ENCODE measurements at regions not wholly inside any gene's neighbourhood (a gene's known extent, or its start where the extent isn't known, plus 50 kb on each side); places are given as distances from the start of the nearest gene placed in this dataset.

DNA sequence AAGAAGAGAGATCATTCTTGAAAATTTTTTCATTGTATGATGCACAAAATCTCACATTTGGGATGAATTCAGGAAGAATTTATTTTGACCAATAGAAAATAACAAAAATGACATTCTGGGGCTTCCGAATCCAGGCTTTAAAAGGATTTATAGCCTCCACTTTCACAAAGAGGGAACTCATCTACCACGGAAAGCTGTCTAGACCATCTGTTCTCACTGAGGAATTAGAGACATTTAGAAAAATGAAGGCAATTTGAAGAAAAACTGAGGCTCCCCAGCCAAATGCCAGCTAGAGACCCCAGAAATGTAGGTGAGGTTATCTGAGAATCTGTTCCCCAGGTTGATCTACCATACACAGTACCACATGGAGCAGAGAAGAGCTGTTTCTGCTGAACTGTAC lies 464.3 kb downstream of the TMA16 start:
- Histone ChIP-seq H3F3A (ENCODE audit: insufficient read depth) (no peaks in the 10 kb centered on the region), H3K9ac (no peak overlapping the region), H3K27ac (no peak overlapping the region), H4K20me1 (ENCODE audit: insufficient read depth) (no peaks in the 10 kb centered on the region), H3K9me2 (ENCODE audit: insufficient read depth) (no peaks in the 10 kb centered on the region), H3K4me1 (ENCODE audit: insufficient read depth) (no peaks in the 10 kb centered on the region), H3K36me3 (ENCODE audit: low read depth) (no peaks in the 10 kb centered on the region), H3K27me3 (replicated peaks; ENCODE audit: insufficient read depth) (no peaks in the 10 kb centered on the region), H3K4me2 (ENCODE audit: unreplicated experiment) (no peak overlapping the region), H3K4me3 (no peak overlapping the region), H3K9me3 (ENCODE audit: low read depth) (no peaks in the 10 kb centered on the region), H3K79me2 (ENCODE audit: insufficient read depth) (no peaks in the 10 kb centered on the region), H2AFZ (no peak overlapping the region)
- no peak for DNase-seq
- 19% methylated on average over 2 of the region's 2 CpGs for WGBS, 2 experiments (ENCODE audit: low coverage in 1 of 2, low lambda C conversion rate in 2 of 2, missing lambda C conversion rate in 2 of 2)
- in situ Hi-C loops (cut with MboI): no loop called here
- TF ChIP-seq EZH2 (IDR thresholded peaks at IDR 0.05; ENCODE audit: insufficient read depth, poor library complexity, severe bottlenecking) (no peak), EZH2phosphoT487 (IDR thresholded peaks at IDR 0.05; ENCODE audit: insufficient read depth, low read depth) (no peak)

DNA sequence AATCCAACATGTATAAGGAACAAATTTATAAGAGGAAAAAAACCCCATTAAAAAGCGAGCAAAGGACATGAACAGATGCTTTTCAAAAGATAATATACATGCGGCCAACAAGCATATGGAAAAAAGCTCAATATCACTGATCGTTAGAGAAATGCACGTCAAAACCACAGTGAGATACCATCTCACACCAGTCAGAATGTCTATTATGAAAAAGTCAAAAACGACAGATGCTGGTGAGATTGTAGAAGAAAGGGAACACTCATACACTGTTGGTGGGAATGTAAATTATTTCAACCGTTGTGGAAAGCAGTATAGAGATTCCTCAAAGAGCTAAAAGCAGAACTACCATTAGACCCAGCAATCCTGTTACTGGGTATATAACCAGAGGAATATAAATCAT lies 465.4 kb downstream of the TMA16 start:
- 34 to 36% methylated on average over 6 of the region's 6 CpGs for WGBS, 2 experiments (ENCODE audit: low coverage in 1 of 2, low lambda C conversion rate in 2 of 2, missing lambda C conversion rate in 2 of 2)

DNA sequence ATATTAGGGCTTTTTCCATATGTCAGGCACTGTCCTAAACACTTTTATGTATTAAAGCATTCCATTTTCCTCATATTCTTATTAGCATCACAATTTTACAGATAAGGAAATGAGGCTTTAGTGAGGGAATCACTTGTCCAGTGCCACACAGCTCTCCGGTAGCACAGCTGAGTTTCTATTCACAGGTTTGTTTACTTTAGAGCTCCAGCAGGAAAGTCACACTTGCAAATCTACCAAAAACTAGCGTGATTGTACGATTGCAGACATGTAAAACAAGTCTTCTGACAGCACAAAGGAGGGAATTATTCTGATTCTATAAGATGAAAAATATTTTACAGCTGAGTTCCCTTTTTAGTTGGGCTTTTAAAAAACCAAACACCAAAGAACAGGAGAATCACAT lies 472.1 kb downstream of the TMA16 start:
- no peak overlapping the region for H3K27ac ChIP-seq
- H3K9me2 ChIP-seq (ENCODE audit: insufficient read depth): no peaks in the 10 kb centered on the region
- no peak for DNase-seq
- in situ Hi-C loops (cut with MboI): no loop called here
- no peaks in the 10 kb centered on the region for H3K4me1 ChIP-seq (ENCODE audit: insufficient read depth)
- WGBS, 2 experiments (ENCODE audit: low coverage in 1 of 2, low lambda C conversion rate in 2 of 2, missing lambda C conversion rate in 2 of 2): 8 to 11% methylated on average over 3 of the region's 3 CpGs
- H2AFZ ChIP-seq: no peak overlapping the region
- H3K4me2 ChIP-seq (ENCODE audit: unreplicated experiment): no peak overlapping the region
- no peaks in the 10 kb centered on the region for H4K20me1 ChIP-seq (ENCODE audit: insufficient read depth)
- H3K4me3 ChIP-seq: no peak overlapping the region
- H3F3A ChIP-seq (ENCODE audit: insufficient read depth): no peaks in the 10 kb centered on the region
- no peaks in the 10 kb centered on the region for H3K36me3 ChIP-seq (ENCODE audit: low read depth)
- H3K9ac ChIP-seq: no peak overlapping the region
- H3K27me3 ChIP-seq (replicated peaks; ENCODE audit: insufficient read depth): no peaks in the 10 kb centered on the region
- TF ChIP-seq EZH2 (IDR thresholded peaks at IDR 0.05; ENCODE audit: insufficient read depth, poor library complexity, severe bottlenecking) (no peak), EZH2phosphoT487 (IDR thresholded peaks at IDR 0.05; ENCODE audit: insufficient read depth, low read depth) (no peak)
- H3K9me3 ChIP-seq (ENCODE audit: low read depth): no peaks in the 10 kb centered on the region
- no peaks in the 10 kb centered on the region for H3K79me2 ChIP-seq (ENCODE audit: insufficient read depth)

More for the DNA sequence above, 465.4 kb downstream of the TMA16 start:
- no peaks in the 10 kb centered on the region for H3K27me3 ChIP-seq (replicated peaks; ENCODE audit: insufficient read depth)
- no peaks in the 10 kb centered on the region for H3K9me3 ChIP-seq (ENCODE audit: low read depth)
- H3K4me1 ChIP-seq (ENCODE audit: insufficient read depth): no peaks in the 10 kb centered on the region
- H3K9me2 ChIP-seq (ENCODE audit: insufficient read depth): no peaks in the 10 kb centered on the region
- no peak overlapping the region for H3K4me2 ChIP-seq (ENCODE audit: unreplicated experiment)
- TF ChIP-seq EZH2phosphoT487 (IDR thresholded peaks at IDR 0.05; ENCODE audit: insufficient read depth, low read depth): no peak
- TF ChIP-seq EZH2 (IDR thresholded peaks at IDR 0.05; ENCODE audit: insufficient read depth, poor library complexity, severe bottlenecking): no peak
- H3K79me2 ChIP-seq (ENCODE audit: insufficient read depth): no peaks in the 10 kb centered on the region
- H3K36me3 ChIP-seq (ENCODE audit: low read depth): no peaks in the 10 kb centered on the region
- no peaks in the 10 kb centered on the region for H4K20me1 ChIP-seq (ENCODE audit: insufficient read depth)
- in situ Hi-C loops (cut with MboI): no loop called here
- no peak overlapping the region for H3K9ac ChIP-seq
- no peaks in the 10 kb centered on the region for H3F3A ChIP-seq (ENCODE audit: insufficient read depth)
- H3K27ac ChIP-seq: no peak overlapping the region
- no peak overlapping the region for H3K4me3 ChIP-seq
- no peak overlapping the region for H2AFZ ChIP-seq
- DNase-seq: no peak

DNA sequence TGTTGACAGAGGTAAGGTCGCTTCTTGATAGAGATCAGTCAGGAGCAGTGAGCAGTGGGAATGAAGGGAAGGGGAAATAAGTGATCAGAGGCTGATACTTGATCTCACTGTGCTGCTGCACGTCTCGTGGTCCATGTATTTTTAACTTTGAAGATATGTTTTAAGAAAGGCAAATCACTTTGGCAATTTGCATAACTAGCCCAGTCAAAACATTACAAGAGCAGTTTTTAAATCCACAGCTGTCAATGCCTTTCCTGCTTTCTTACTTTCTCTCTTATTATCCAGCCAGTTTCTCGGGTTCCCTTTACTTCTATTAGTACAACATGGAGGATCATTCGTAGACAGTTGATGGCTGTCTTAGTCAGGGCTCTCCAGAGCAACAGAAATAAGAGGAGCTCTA lies 472.8 kb downstream of the TMA16 start:
- Histone ChIP-seq H3K9me3 (ENCODE audit: low read depth) (no peaks in the 10 kb centered on the region), H3K4me2 (ENCODE audit: unreplicated experiment) (no peak overlapping the region), H3K9ac (no peak overlapping the region), H4K20me1 (ENCODE audit: insufficient read depth) (no peaks in the 10 kb centered on the region), H3K79me2 (ENCODE audit: insufficient read depth) (no peaks in the 10 kb centered on the region), H3K9me2 (ENCODE audit: insufficient read depth) (no peaks in the 10 kb centered on the region), H3K36me3 (ENCODE audit: low read depth) (no peaks in the 10 kb centered on the region), H3K27me3 (replicated peaks; ENCODE audit: insufficient read depth) (no peaks in the 10 kb centered on the region), H2AFZ (no peak overlapping the region), H3K4me1 (ENCODE audit: insufficient read depth) (no peaks in the 10 kb centered on the region), H3F3A (ENCODE audit: insufficient read depth) (no peaks in the 10 kb centered on the region), H3K27ac (no peak overlapping the region), H3K4me3 (no peak overlapping the region)
- DNase-seq: no peak
- in situ Hi-C loops (cut with MboI): no loop called here
- WGBS, 2 experiments (ENCODE audit: low coverage in 1 of 2, low lambda C conversion rate in 2 of 2, missing lambda C conversion rate in 2 of 2): 3 to 4% methylated on average over 5 of the region's 5 CpGs
- TF ChIP-seq EZH2phosphoT487 (IDR thresholded peaks at IDR 0.05; ENCODE audit: insufficient read depth, low read depth): no peak
- TF ChIP-seq EZH2 (IDR thresholded peaks at IDR 0.05; ENCODE audit: insufficient read depth, poor library complexity, severe bottlenecking): no peak

GRCh38 chr4:163967710-163968109 lies 473.2 kb downstream of the TMA16 start:
- Histone ChIP-seq H3K9ac (no peak overlapping the region), H3K36me3 (ENCODE audit: low read depth) (no peaks in the 10 kb centered on the region), H3K27me3 (replicated peaks; ENCODE audit: insufficient read depth) (no peaks in the 10 kb centered on the region), H3K9me3 (ENCODE audit: low read depth) (no peaks in the 10 kb centered on the region), H3K4me1 (ENCODE audit: insufficient read depth) (no peaks in the 10 kb centered on the region), H3F3A (ENCODE audit: insufficient read depth) (no peaks in the 10 kb centered on the region), H3K4me3 (no peak overlapping the region), H3K79me2 (ENCODE audit: insufficient read depth) (no peaks in the 10 kb centered on the region), H4K20me1 (ENCODE audit: insufficient read depth) (no peaks in the 10 kb centered on the region), H3K9me2 (ENCODE audit: insufficient read depth) (no peaks in the 10 kb centered on the region), H3K4me2 (ENCODE audit: unreplicated experiment) (no peak overlapping the region), H2AFZ (no peak overlapping the region), H3K27ac (no peak overlapping the region)
- TF ChIP-seq EZH2phosphoT487 (IDR thresholded peaks at IDR 0.05; ENCODE audit: insufficient read depth, low read depth) (no peak), EZH2 (IDR thresholded peaks at IDR 0.05; ENCODE audit: insufficient read depth, poor library complexity, severe bottlenecking) (no peak)
- in situ Hi-C loops (cut with MboI): no loop called here
- DNase-seq: no peak
- WGBS, 2 experiments (ENCODE audit: low coverage in 1 of 2, low lambda C conversion rate in 2 of 2, missing lambda C conversion rate in 2 of 2): 0% methylated on average over 1 of the region's 1 CpG

All from GM23248 (cell line).